MM.1S (cell line): ENCODE measurements at regions not wholly inside any gene's neighbourhood (a gene's known extent, or its start where the extent isn't known, plus 50 kb on each side); places are given as distances from the start of the nearest gene placed in this dataset.

Experiments used
- CTCF ChIP-seq: fragments of 300-600 bp; sonication (generic); IDR thresholded peaks from 2 replicates; pipeline ENCODE4 v1.5.1; 2016; ENCODE audit warnings: antibody characterized with exemption, low read length, mixed read lengths
- EZH2 ChIP-seq: fragments of 300-600 bp; sonication (generic); optimal IDR thresholded peaks from 2 replicates; pipeline ENCODE3; 2017; ENCODE audit warnings: low read depth, mild to moderate bottlenecking, antibody characterized with exemption, low read length, mixed read lengths
- EZH2phosphoT487 ChIP-seq: fragments of 300-600 bp; sonication (generic); IDR thresholded peaks from 2 replicates; pipeline ENCODE4 v1.6.1; 2018; ENCODE audit warnings: antibody characterized with exemption, low read length

DNA sequence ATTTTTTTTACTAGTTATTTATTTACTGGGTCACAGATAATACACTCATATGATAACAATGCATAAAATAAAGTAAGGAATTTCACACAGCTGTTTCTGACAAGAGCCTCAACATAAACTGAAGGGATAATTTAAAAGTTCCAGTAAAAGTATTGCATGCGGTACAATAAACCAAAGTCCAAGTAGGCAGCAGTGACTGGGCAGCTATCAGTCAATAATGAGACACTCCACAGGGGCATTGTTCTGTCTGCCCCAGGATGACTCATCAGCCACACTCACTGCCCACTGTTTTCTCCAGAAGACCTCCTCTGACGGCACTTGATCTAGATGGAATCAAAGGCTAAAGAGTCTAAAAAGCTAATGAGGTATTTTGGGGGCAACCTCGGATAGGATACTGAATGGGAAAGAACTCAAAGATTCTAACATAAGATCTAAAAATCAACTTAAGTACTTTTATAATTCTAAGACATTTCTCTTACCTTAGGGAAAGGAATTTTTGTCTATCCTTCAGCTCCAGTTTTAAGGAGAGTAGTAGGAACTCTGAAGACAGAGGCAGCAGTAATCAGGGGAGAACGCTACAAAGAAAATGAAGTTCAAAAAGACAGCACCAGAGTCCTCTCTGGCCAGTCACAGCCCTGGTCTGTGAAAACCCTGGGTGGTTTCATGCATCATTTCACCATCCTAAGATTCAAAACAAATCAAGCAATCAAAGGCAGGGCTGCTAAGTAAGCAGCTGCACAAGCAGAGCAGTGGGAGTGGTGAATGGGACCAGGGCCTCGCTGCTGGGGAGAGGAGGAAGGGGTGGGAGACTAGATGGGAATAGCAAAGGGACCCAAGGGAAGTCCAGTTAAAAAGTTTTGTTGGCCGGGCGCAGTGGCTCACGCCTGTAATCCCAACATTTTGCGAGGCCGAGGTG lies 175.1 kb downstream of the AVL9 start:
- TF ChIP-seq EZH2 (no peak), CTCF (no peak), EZH2phosphoT487 (no peak)
